Activated naive CD4-positive, alpha-beta T cell treated with anti-CD3 and anti-CD28 coated beads, Interleukin-2, amount 50 U/mL, for 16 hours (primary cell): ENCODE measurements at regions not wholly inside any gene's neighbourhood (a gene's known extent, or its start where the extent isn't known, plus 50 kb on each side); places are given as distances from the start of the nearest gene placed in this dataset.
"Not testable (repeated sequence)": the region's sequence is repeated elsewhere in the genome, so short reads cannot be mapped to it uniquely, and the experiment has no call there.

Experiments
- DNase-seq: peaks from one replicate; pipeline ENCODE4 v3.0.0-alpha.2; 2020

GRCh38 chr4:179353786-179354185 lies 1911.5 kb upstream of the AGA start:
- no peak for DNase-seq

DNA sequence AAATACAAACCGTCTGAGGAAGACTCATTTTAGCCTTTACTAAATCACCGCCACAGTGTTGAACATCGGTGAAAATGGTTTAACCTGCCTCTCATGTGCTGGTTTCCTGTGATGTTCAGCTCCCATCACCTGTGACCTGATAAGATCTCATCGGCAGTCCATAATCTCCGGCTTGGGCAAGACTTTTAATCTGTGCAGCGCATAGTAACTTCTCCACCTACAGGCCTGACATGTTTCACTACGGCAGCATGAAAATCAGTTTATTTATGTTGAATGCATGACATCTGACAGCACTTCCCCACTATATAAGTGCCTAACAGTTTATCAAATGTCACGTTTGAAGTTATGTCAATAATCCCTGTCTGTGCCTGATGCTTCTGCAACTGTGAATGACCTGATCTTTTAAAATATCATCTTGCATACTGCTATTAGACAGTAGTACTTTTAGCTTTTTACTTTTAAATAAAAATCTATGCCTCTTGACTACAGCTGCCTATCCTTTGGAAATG lies 1919.8 kb upstream of the AGA start:
- no peak for DNase-seq

GRCh38 chr4:179365932-179366331 lies 1923.7 kb upstream of the AGA start:
- DNase-seq = not testable (repeated sequence)

DNA sequence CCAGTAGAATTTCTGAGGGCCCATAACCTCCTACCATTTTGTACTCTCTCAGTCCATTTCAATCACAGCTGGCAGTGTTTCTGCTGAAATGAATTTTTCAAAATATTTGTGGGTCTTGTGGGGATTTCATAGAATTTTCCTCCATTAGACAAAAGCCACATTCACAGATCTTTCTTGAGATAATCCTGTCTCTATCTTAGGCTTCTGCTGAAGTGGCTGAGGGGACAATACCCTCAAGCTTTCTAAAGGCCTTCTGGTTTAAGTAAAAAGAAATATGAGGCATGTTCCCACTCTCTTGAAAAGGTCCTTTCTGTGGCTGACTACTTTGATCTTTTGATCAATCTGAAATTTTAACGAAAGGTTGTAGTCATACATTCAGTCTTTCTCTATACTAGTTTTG lies 1930.0 kb upstream of the AGA start:
- DNase-seq = no peak

DNA sequence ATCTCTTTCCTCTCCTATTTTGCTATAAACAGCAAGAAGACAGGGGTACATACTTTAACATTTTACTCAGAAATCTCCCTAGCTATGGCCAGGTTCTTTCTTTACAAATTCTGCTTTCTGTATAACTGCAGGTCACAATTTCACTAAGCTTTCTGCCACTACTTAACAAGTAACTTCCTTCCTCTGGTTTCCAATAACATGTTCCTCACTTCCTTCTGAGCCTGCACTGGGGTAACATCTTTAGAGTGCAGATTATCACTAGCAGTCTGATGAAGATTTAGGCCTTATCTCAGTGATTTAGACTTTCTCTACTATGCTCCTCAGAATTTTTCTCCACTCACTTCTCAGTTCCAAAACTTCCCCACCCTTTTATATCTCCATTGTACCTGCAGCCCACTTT lies 1930.5 kb upstream of the AGA start:
- no peak for DNase-seq

DNA sequence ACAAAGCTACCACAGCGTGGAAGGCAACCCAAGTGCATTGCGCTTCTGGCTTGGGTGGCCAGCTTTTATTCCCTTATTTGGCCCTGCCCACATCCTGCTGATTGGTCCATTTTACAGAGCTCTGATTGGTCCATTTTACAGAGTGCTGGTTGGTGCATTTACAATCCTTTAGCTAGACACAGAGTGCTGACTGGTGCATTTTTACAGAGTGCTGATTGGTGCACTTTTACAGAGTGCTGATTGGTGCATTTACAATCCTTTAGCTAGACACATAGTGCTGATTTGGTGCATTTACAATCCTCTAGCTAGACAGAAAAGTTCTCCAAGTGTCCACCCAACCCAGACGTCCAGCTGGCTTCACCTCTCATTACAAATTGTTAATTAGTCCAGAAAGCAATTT lies 1936.6 kb upstream of the AGA start:
- DNase-seq = not testable (repeated sequence)

DNA sequence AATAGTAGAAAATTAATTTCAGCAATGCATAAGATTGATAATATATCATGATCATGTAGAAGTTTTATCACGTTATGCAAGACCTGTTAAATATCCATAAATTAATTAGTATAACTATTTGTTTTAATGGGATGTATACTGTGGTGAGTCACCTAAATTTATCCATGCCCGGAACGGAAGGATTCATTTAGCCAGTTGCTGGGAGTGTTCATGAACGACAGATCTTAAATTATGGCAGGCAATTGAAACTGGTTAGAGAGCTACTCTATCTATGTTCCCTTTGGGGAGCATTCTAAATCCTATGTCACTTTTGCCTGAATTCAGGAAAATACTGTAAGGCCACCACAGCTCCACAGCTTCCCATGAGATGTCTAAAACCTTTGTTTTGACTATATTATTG lies 1950.5 kb upstream of the AGA start:
- DNase-seq = no peak

- no peak for DNase-seq
Measured at GRCh38 chr4:179398414-179398813, 1956.2 kb upstream of the AGA start.

DNA sequence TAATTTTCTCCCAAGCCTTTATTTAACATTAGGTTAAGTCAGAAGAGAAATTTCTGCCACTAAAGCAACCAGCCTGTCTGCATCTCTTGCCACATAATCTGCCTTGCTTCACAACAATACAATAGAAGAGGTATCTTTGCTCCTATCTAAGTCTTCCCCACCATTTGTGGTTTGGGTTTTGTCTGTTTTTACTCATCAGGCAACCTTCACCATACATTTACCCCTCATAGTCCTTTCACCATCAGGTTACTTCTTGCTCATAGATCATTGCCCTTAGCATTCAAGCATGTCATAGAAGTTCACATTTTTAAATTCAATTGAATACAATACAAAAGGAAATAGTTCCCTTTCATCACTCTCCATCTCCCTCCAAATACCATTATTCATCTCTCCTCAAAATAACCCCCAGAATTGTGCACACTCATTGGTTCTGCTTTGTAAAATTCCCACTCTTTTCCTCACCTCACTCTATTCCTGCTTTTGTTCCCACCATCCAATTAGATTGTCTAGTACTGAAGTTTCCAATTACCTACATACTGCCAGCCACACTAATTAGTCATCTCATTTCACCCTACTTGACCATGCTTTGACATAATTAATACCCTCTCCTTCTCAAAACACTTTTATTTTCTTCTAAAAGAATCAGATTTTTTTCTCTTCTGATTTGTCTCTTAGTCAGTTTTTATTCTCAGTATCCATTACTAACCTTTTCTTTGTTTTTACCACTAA lies 1957.0 kb upstream of the AGA start:
- no peak for DNase-seq

DNA sequence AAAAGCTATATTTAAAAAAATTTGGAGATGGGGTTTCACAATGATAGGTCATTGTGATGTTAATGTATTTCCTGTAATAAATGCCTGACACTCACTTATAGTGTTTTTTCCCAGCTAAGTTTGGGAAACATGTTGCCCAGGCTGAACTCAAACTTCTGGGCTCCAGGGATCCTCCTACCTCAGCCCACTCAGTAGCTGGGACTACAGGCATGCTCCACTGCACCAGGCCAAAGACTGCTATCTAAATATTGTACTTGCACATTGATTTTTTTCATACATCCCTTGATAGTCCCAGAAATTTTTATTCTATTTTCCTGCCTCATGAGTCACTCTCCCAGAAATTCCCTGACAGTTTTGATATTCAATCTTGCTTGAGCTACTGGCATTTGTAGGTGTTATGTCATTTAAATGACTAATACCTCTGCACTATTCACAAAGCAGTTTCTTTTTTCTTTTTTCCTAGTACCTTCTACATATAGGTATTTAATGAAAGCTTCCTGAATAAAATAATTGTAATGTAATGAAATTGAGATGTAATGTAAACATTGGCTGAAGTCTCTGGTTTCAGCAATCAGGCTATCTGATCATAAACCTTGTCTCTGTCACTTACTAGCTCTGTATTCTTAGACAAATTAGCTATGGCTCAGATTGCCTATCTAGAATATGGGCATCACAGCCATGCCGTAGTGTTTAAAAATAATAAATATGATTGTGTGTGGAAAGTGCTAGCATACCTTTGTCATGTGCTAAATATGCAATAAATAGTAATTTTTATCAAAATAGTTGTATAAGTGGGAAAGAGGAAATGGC lies 1973.0 kb upstream of the AGA start:
- DNase-seq = no peak

DNA sequence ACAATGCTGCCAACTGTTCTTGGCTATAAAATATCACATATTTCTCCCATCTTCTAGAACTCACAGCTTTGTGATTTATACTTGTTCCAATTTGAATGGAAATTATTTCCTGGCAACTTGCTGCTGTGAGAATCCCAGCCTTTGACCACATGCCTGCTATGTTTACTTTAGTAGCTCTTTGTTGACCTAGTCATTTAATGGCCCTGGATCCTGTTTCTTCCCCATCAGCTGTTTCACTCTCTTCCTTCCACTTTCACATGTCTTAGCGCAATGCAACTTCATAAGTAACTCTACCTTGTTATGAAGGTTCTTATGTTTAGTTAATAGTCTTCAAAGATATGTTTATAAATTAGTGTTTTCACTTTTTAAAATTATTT lies 1973.6 kb upstream of the AGA start:
- DNase-seq = no peak

DNA sequence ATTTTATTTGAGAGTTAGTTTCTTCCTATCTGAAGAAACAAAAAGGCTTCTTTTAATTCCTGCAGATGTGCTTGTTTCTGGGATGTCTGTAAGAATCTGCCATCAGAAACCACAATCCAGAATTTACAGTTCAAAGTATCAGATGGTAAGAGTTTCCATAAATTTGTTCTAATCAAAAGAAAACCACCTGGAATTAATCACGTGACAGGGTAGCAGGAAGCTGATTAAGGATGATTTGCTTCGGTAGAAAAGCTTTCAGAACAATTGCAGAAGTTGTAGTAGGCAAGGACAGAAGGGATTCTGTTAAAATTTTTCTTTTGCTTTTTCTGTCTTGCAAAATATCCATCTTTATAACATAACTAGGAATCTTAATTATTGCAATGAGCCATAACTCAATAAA lies 1975.1 kb upstream of the AGA start:
- no peak for DNase-seq

- no peak for DNase-seq
Measured at GRCh38 chr4:179437962-179438361, 1995.7 kb upstream of the AGA start.

DNA sequence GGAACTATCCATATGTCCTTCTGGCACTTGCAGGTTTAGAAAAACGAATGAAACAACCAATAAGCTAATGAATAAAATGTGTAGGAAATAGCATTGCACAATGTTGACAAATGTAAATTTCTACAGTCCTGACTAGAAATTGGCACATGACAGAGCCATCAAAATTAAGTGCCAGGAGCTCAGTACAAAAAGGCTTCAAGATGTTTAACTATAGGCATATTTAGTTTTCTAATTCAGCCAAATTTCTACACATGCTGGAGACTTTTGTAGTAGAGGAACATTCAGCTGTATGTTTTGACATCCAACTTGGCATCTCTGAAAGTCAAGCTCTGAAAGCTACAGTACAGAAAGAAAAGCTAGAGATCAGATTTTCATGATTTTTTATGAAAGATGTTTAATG lies 1999.4 kb upstream of the AGA start:
- DNase-seq = no peak

DNA sequence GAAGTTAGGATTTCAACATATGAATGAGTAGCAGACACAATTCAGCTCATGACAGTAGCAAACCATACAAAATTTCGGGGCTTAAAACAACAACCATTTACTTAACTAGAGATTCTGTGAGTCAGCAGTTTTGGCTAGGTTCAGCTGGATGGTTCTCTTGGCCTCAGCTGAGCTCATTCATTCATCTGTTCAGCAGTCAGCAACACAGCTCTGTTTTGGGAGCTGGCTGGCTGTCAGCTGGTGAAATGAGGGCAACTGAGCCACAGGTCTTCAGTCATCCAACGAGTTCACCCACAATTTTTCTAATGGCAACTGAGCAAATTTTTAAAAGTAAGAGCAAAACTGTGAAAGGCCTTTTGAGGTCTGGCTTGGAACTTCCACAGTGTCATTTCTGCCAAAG lies 2005.1 kb upstream of the AGA start:
- DNase-seq = no peak

- DNase-seq = no peak
Measured at GRCh38 chr4:179465131-179465797, 2023.0 kb upstream of the AGA start.

DNA sequence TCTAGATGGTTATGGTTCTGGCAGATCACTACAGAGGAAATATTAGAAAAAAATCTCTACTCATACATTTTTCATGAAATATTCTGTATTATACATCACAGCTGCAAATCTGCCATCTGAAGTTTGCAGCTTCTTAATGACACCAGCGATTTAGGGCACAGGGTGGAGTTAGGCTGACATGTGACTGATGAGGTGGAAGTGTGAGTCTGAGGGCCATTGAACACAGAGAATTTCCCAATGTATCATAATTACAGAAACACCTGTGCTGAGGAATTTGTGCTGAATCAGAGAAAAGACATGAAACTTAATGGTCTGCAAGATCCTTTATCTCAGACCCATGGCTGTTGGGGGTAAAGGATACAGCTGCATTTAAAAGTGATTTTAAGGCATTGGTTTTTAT lies 2025.6 kb upstream of the AGA start:
- no peak for DNase-seq

DNA sequence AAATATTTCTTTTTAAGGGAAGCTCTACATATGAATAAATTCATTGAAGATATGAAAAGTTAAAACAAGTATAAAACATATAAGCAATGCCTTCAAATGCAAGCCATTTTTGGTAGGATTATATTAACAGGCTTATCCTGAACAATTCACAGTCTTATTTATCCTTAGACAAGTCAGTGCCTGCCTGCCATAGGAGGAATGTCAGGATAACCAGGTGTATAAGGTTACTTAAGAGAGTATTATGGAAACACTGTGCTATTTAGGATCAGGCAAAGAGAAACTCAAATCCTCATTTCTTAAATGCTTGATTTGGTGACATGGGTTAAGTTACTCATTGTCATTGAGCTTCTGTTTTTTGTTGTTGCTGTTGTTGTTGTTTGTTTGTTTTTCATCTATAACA lies 2029.9 kb upstream of the AGA start:
- DNase-seq = no peak

DNA sequence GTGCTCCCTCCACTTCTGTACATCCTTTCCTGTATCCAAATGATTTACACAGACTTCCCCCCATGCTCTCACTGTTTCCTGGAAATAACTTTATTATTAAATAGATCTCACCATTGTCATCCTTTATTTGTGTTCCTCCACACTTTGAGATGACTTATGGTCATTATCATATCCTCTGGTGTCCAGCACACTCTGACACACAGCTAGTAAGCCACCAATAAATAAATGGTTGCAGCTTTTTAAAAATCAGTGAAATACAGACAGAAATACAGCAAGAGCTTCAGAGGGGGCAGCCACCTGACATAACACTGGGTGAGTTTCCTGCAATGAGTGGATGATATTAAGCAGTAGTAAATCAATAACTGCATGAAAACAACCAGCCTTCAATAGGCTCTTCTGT lies 2036.4 kb upstream of the AGA start:
- DNase-seq = no peak

DNA sequence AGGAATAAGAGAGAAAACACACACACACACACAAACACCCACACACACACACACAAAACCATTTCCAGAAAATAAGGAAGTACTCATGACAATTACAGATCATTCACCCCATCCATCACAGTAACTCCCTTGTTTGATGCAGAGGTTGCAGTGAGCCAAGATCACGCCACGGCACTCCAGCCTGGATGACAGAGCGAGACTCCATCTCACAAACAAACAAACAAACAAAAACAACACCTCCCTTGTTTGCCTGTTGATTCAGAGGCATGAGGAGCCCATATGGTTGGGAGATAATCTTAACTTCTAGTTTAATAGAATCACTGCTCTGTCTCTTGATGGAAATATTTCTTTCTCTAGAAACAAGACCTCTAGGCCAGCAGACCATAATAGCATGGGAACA lies 2043.5 kb upstream of the AGA start:
- DNase-seq = no peak

DNA sequence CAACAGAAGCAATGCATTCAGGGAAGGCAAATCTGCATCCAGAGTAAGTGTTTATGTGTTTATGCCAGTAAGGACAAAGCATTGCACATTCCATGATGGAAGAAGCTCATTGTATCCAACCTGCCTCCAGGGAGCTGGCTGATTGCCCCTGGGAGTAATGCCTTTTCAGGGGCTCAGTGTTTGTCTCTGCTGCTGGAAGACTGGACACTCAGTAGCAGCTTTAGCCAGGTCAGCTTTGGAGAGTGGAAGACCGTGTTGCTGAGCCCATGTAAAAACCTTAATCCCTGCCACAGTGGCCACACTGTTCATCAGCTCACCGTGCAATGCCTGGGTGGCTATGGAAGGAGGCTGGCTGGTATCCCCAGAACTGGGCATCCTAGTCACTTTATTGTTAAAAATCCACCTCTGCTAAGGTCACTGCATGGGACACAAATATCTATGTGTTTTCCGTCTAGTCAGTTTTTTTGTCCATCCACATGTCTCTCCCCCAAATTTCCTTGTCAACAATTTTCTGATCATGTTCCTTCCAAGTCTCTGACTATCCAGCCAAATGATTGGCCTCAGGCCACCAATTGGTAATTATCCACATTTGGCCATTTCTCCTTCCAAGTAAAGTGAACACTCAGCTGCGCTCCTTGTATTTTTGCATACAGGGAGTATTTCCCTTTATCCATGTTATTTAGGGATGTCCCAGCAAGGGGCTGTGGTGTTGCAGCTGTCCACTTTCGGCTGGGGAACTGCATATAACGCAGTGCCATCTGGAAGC lies 2044.5 kb upstream of the AGA start:
- no peak for DNase-seq

GRCh38 chr4:179492260-179493080 lies 2050.2 kb upstream of the AGA start:
- DNase-seq = no peak
